ENCODE measurements at regions not wholly inside any gene's neighbourhood (a gene's known extent, or its start where the extent isn't known, plus 50 kb on each side); places are given as distances from the start of the nearest gene placed in this dataset.

GRCh38 chr7:159253657-159254056, 109.0 kb upstream of the VIPR2 start:
- DNase-seq (ENCODE audit: low spot score) = no peak
- Histone ChIP-seq H3K4me1 (replicated peaks) (no peaks in the 10 kb centered on the region), H3K4me3 (no peak overlapping the region), H3K27ac (no peak overlapping the region), H3K27me3 (replicated peaks; ENCODE audit: insufficient read depth) (peaks cover 6% of the 10 kb centered on the region), H3K36me3 (no peaks in the 10 kb centered on the region), H3K9me3 (no peaks in the 10 kb centered on the region)
- WGBS = 59% methylated on average over 2 of the region's 2 CpGs
- TF ChIP-seq POLR2AphosphoS5 (IDR thresholded peaks at IDR 0.05) (no peak), POLR2A (IDR thresholded peaks at IDR 0.05) (no peak)
- intact Hi-C loops (cut with DNase I) = no loop called here

GRCh38 chr7:159250471-159250870, 105.8 kb upstream of the VIPR2 start:
- H3K27ac ChIP-seq = no peak overlapping the region
- 81% methylated on average over 1 of the region's 1 CpG for WGBS

GRCh38 chr7:159249671-159250070, 105.0 kb upstream of the VIPR2 start:
- 62% methylated on average over 6 of the region's 6 CpGs for WGBS
- H3K27me3 ChIP-seq (replicated peaks; ENCODE audit: insufficient read depth) = no peaks in the 10 kb centered on the region
- no peak overlapping the region for H3K27ac ChIP-seq
- TF ChIP-seq POLR2A (IDR thresholded peaks at IDR 0.05) (no peak), POLR2AphosphoS5 (IDR thresholded peaks at IDR 0.05) (no peak)
- TF ChIP-seq, protein P1, sequence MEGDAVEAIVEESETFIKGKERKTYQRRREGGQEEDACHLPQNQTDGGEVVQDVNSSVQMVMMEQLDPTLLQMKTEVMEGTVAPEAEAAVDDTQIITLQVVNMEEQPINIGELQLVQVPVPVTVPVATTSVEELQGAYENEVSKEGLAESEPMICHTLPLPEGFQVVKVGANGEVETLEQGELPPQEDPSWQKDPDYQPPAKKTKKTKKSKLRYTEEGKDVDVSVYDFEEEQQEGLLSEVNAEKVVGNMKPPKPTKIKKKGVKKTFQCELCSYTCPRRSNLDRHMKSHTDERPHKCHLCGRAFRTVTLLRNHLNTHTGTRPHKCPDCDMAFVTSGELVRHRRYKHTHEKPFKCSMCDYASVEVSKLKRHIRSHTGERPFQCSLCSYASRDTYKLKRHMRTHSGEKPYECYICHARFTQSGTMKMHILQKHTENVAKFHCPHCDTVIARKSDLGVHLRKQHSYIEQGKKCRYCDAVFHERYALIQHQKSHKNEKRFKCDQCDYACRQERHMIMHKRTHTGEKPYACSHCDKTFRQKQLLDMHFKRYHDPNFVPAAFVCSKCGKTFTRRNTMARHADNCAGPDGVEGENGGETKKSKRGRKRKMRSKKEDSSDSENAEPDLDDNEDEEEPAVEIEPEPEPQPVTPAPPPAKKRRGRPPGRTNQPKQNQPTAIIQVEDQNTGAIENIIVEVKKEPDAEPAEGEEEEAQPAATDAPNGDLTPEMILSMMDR (IDR thresholded peaks at IDR 0.05) = no peak
- H3K4me1 ChIP-seq (replicated peaks) = no peaks in the 10 kb centered on the region
- no peaks in the 10 kb centered on the region for H3K9me3 ChIP-seq
- intact Hi-C loops (cut with DNase I) = no loop called here
- no peak for DNase-seq (ENCODE audit: low spot score)
- H3K4me3 ChIP-seq = no peak overlapping the region
- no peaks in the 10 kb centered on the region for H3K36me3 ChIP-seq

More at GRCh38 chr7:159250471-159250870, 105.8 kb upstream of the VIPR2 start:
- no peaks in the 10 kb centered on the region for H3K36me3 ChIP-seq
- no peaks in the 10 kb centered on the region for H3K4me1 ChIP-seq (replicated peaks)
- H3K9me3 ChIP-seq = no peaks in the 10 kb centered on the region
- peaks cover under 1% of the 10 kb centered on the region for H3K27me3 ChIP-seq (replicated peaks; ENCODE audit: insufficient read depth)
- TF ChIP-seq POLR2AphosphoS5 (IDR thresholded peaks at IDR 0.05) (no peak), POLR2A (IDR thresholded peaks at IDR 0.05) (no peak)
- TF ChIP-seq, protein P1 (IDR thresholded peaks at IDR 0.05) = no peak
- intact Hi-C loops (cut with DNase I) = no loop called here
- no peak for DNase-seq (ENCODE audit: low spot score)
- H3K4me3 ChIP-seq = no peak overlapping the region

DNA sequence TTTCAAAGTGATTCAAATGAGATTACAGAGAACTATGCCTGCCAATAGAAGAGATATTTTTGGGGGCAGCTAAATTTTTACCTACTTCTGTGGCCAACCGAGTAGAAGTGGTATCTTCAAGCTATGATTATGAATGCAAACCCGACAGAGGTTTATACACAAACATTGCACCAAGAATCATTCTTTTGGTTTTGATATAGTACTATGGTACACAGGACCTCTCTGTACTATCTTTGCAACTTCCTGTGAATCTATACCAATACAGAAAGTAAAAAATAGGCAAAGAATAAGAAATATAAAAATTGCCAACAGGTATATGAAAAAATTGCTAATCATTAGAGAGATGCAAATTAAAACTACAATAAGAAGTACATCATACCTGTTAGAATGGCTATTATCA, 103.2 kb upstream of the VIPR2 start:
- DNase-seq (ENCODE audit: low spot score) = no peak
- 90% methylated on average over 2 of the region's 2 CpGs for WGBS
- TF ChIP-seq POLR2AphosphoS5 (IDR thresholded peaks at IDR 0.05) (no peak), POLR2A (IDR thresholded peaks at IDR 0.05) (no peak)
- TF ChIP-seq, protein P1 (IDR thresholded peaks at IDR 0.05) = no peak
- Histone ChIP-seq H3K9me3 (no peaks in the 10 kb centered on the region), H3K36me3 (no peaks in the 10 kb centered on the region), H3K27ac (no peak overlapping the region), H3K4me3 (no peak overlapping the region), H3K4me1 (replicated peaks) (no peaks in the 10 kb centered on the region), H3K27me3 (replicated peaks; ENCODE audit: insufficient read depth) (no peaks in the 10 kb centered on the region)
- intact Hi-C loops (cut with DNase I) = no loop called here

DNA sequence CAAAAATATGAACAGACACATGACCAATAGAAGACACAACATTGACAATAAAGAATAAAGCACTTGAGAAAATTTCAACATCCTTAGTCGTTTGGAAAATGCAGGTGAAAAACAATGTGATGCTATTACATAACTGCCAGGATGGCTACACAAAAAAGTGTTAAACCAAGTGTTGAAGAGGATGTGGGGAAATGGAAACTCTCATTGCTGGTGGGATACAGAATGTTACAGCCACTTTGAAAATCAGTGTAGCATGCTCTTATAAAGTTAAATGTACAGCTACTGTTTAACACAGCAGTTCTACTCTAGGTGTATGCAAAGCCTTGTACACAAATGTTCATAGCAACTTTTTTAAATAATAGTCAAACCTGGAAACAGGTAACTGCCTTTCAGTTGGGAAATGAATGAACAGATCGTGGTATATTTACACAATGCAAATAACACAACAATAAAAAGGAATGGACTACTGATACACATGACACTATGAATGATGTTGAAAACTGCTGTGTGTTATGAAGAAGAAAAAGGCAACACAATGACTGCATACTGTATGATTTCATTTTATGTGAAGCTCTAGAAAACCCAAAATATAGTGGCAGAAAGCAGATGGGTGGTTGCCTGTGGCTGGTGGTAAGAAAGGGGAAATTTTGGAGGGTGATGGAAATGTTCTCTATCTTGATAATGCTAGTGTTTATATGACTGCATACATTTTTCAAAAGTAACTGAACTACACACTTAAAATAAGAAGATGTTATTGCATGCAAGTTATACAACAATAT, 102.2 kb upstream of the VIPR2 start:
- Histone ChIP-seq H3K36me3 (no peaks in the 10 kb centered on the region), H3K4me3 (no peak overlapping the region), H3K27ac (no peak overlapping the region), H3K4me1 (replicated peaks) (no peaks in the 10 kb centered on the region), H3K27me3 (replicated peaks; ENCODE audit: insufficient read depth) (no peaks in the 10 kb centered on the region), H3K9me3 (no peaks in the 10 kb centered on the region)
- 41% methylated on average over 2 of the region's 2 CpGs for WGBS
- intact Hi-C loops (cut with DNase I) = no loop called here
- DNase-seq (ENCODE audit: low spot score) = no peak
- TF ChIP-seq POLR2A (IDR thresholded peaks at IDR 0.05) (no peak), POLR2AphosphoS5 (IDR thresholded peaks at IDR 0.05) (no peak)
- TF ChIP-seq, protein P1 (IDR thresholded peaks at IDR 0.05) = no peak
